ENCODE measurements at regions not wholly inside any gene's neighbourhood (a gene's known extent, or its start where the extent isn't known, plus 50 kb on each side); places are given as distances from the start of the nearest gene placed in this dataset.

GRCh38 chr22:49586873-49587272 lies 240.8 kb downstream of the BRD1 start:
- Histone ChIP-seq H3F3A (ENCODE audit: control insufficient read depth, insufficient read depth) (no peaks in the 10 kb centered on the region), H3K27ac (ENCODE audit: low read depth, low read length) (no peak overlapping the region), H4K20me1 (ENCODE audit: control insufficient read depth, insufficient read depth, low read depth, low read length) (no peaks in the 10 kb centered on the region), H3K9me2 (replicated peaks; ENCODE audit: control insufficient read depth, low read length) (no peaks in the 10 kb centered on the region), H3K4me1 (ENCODE audit: control insufficient read depth, low read length) (no peaks in the 10 kb centered on the region), H3K79me2 (ENCODE audit: control insufficient read depth, low read length) (no peaks in the 10 kb centered on the region), H3K27me3 (ENCODE audit: control insufficient read depth, low read length) (no peaks in the 10 kb centered on the region), H3K4me3 (ENCODE audit: low read length) (no peak overlapping the region), H3K36me3 (ENCODE audit: control insufficient read depth, low read length) (no peaks in the 10 kb centered on the region), H3K9me3 (ENCODE audit: control insufficient read depth, insufficient read depth, low read length) (no peaks in the 10 kb centered on the region), H3K4me2 (ENCODE audit: low read length) (no peak overlapping the region)
- TF ChIP-seq CTCF (IDR thresholded peaks at IDR 0.05; ENCODE audit: low read depth, low read length, poor library complexity, severe bottlenecking) (no peak), EZH2phosphoT487 (IDR thresholded peaks at IDR 0.05; ENCODE audit: borderline replicate concordance, low read length) (no peak)

GRCh38 chr22:49586244-49586748 lies 241.4 kb downstream of the BRD1 start:
- Histone ChIP-seq H3K4me2 (ENCODE audit: low read length) (no peak overlapping the region), H3K9me3 (ENCODE audit: control insufficient read depth, insufficient read depth, low read length) (no peaks in the 10 kb centered on the region), H3K27me3 (ENCODE audit: control insufficient read depth, low read length) (no peaks in the 10 kb centered on the region), H3F3A (ENCODE audit: control insufficient read depth, insufficient read depth) (no peaks in the 10 kb centered on the region), H3K36me3 (ENCODE audit: control insufficient read depth, low read length) (no peaks in the 10 kb centered on the region), H4K20me1 (ENCODE audit: control insufficient read depth, insufficient read depth, low read depth, low read length) (no peaks in the 10 kb centered on the region), H3K4me3 (ENCODE audit: low read length) (no peak overlapping the region), H3K4me1 (ENCODE audit: control insufficient read depth, low read length) (no peaks in the 10 kb centered on the region), H3K9me2 (replicated peaks; ENCODE audit: control insufficient read depth, low read length) (no peaks in the 10 kb centered on the region), H3K27ac (ENCODE audit: low read depth, low read length) (no peak overlapping the region), H3K79me2 (ENCODE audit: control insufficient read depth, low read length) (no peaks in the 10 kb centered on the region)
- TF ChIP-seq EZH2phosphoT487 (IDR thresholded peaks at IDR 0.05; ENCODE audit: borderline replicate concordance, low read length) = no peak
- no peak for TF ChIP-seq CTCF (IDR thresholded peaks at IDR 0.05; ENCODE audit: low read depth, low read length, poor library complexity, severe bottlenecking)

- Histone ChIP-seq H3K4me1 (ENCODE audit: control insufficient read depth, low read length) (no peaks in the 10 kb centered on the region), H3K79me2 (ENCODE audit: control insufficient read depth, low read length) (no peaks in the 10 kb centered on the region), H3K36me3 (ENCODE audit: control insufficient read depth, low read length) (no peaks in the 10 kb centered on the region), H4K20me1 (ENCODE audit: control insufficient read depth, insufficient read depth, low read depth, low read length) (no peaks in the 10 kb centered on the region), H3K9me3 (ENCODE audit: control insufficient read depth, insufficient read depth, low read length) (peaks cover 4% of the 10 kb centered on the region; the same call in 1 of the 2 replicates), H3K4me2 (ENCODE audit: low read length) (no peak overlapping the region), H3F3A (ENCODE audit: control insufficient read depth, insufficient read depth) (no peaks in the 10 kb centered on the region), H3K27me3 (ENCODE audit: control insufficient read depth, low read length) (no peaks in the 10 kb centered on the region), H3K27ac (ENCODE audit: low read depth, low read length) (no peak overlapping the region), H3K9me2 (replicated peaks; ENCODE audit: control insufficient read depth, low read length) (no peaks in the 10 kb centered on the region), H3K4me3 (ENCODE audit: low read length) (no peak overlapping the region)
- TF ChIP-seq CTCF (IDR thresholded peaks at IDR 0.05; ENCODE audit: low read depth, low read length, poor library complexity, severe bottlenecking) (no peak), EZH2phosphoT487 (IDR thresholded peaks at IDR 0.05; ENCODE audit: borderline replicate concordance, low read length) (no peak)
These were observed 242.0 kb downstream of the BRD1 start for GRCh38 chr22:49585461-49586243.
